Erythroblast (primary cell): ENCODE measurements at regions not wholly inside any gene's neighbourhood (a gene's known extent, or its start where the extent isn't known, plus 50 kb on each side); places are given as distances from the start of the nearest gene placed in this dataset.

Source experiments
- GATA1 ChIP-seq: IDR thresholded peaks from 2 replicates; pipeline ENCODE4 v1.6.1; 2011; ENCODE audit warnings: low read depth, mild to moderate bottlenecking, control low read depth, low read length, moderate library complexity
- POLR2A ChIP-seq: IDR thresholded peaks from 2 replicates; pipeline ENCODE4 v1.6.1; 2011; ENCODE audit warnings: mild to moderate bottlenecking, low read length

GRCh38 chr2:215775106-215775505, 238.2 kb downstream of the MREG start:
- TF ChIP-seq POLR2A (no peak), GATA1 (no peak)
